ENCODE measurements at regions not wholly inside any gene's neighbourhood (a gene's known extent, or its start where the extent isn't known, plus 50 kb on each side); places are given as distances from the start of the nearest gene placed in this dataset.

DNA sequence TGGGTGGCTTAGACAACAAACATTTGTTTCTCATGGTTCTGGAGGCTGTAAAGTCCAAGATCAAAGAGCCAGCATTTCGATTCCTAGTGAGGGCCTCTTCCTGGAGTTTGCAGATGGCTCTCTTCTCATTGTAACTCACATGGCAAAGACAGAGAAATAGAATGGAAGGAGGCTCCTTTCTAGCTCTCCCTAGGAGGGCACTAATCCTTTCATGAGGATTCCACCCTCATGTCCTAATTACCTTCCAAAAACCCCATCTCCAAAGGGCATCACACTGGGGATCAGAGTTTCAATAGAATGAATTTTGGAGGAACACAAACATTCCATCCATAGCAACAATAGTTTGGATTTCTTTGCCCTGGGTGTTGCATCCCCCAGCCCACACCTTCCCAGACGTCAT, 247.3 kb downstream of the TTLL7 start:
- no peak for DNase-seq (ENCODE audit: extremely low spot score, unreplicated experiment)
- Mint-ChIP-seq H3K4me3 (ENCODE audit: unreplicated experiment) (no peak overlapping the region), H3K27ac (ENCODE audit: unreplicated experiment) (no peak overlapping the region), H3K27me3 (ENCODE audit: unreplicated experiment) (no peaks in the 10 kb centered on the region), H3K36me3 (ENCODE audit: unreplicated experiment) (no peaks in the 10 kb centered on the region), H3K9me3 (ENCODE audit: unreplicated experiment) (peaks cover 3% of the 10 kb centered on the region), H3K4me1 (ENCODE audit: unreplicated experiment) (peaks cover 7% of the 10 kb centered on the region)
- TF ChIP-seq, protein P1, sequence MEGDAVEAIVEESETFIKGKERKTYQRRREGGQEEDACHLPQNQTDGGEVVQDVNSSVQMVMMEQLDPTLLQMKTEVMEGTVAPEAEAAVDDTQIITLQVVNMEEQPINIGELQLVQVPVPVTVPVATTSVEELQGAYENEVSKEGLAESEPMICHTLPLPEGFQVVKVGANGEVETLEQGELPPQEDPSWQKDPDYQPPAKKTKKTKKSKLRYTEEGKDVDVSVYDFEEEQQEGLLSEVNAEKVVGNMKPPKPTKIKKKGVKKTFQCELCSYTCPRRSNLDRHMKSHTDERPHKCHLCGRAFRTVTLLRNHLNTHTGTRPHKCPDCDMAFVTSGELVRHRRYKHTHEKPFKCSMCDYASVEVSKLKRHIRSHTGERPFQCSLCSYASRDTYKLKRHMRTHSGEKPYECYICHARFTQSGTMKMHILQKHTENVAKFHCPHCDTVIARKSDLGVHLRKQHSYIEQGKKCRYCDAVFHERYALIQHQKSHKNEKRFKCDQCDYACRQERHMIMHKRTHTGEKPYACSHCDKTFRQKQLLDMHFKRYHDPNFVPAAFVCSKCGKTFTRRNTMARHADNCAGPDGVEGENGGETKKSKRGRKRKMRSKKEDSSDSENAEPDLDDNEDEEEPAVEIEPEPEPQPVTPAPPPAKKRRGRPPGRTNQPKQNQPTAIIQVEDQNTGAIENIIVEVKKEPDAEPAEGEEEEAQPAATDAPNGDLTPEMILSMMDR (IDR thresholded peaks at IDR 0.05) = no peak

DNA sequence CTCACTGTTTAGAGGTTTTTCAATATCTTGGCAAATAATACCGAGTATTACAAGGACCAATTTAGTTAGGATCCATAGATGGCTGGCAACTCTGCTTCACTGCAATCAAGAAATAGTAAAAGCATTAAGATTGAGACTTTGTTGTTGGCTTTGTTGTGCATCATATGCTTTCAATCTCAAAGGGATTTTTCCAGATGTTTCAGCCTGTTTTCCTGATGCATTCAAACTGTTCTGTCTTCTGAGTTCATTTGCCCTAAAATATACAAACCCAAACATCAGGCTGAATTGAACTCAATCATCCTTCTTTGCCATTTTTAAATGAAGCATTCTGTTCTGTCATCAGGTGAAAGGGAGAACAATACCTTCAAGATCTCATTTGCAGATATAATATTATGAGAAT, 248.7 kb downstream of the TTLL7 start:
- H3K36me3 Mint-ChIP-seq (ENCODE audit: unreplicated experiment) = no peaks in the 10 kb centered on the region
- no peak overlapping the region for H3K27ac Mint-ChIP-seq (ENCODE audit: unreplicated experiment)
- H3K4me3 Mint-ChIP-seq (ENCODE audit: unreplicated experiment) = no peak overlapping the region
- H3K27me3 Mint-ChIP-seq (ENCODE audit: unreplicated experiment) = no peaks in the 10 kb centered on the region
- no peak for DNase-seq (ENCODE audit: extremely low spot score, unreplicated experiment)
- TF ChIP-seq, protein P1 (IDR thresholded peaks at IDR 0.05) = no peak
- H3K4me1 Mint-ChIP-seq (ENCODE audit: unreplicated experiment) = peaks cover 7% of the 10 kb centered on the region
- H3K9me3 Mint-ChIP-seq (ENCODE audit: unreplicated experiment) = peaks cover 3% of the 10 kb centered on the region

DNA sequence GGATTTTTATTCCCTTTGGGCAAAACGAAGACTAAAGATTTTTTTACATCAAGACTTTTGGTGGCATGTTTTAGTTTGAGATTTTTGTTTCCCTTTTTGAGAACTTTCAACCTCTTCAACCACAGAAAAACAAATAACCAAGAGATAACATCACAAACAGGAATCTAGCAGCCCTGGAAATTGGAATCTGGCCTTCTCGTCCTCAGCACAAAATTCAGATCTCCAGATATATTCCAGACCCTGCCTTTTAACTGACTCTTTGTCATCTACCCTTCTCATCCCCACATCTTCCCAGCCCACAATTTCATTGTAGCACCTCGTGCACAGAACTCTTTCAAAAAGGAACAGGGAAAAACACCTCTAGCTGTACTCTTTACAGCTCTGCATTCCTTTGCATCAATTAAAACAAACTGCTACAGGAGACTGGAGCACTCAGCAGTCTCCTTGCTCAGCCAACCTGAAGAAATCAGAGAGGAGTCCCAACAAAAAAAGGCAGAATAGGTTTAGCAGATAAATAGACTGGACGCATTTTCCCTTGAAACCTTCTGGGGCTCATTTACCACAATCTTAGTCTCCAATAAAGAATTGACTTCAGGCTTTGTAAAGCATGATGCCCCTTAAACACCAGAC, 251.0 kb downstream of the TTLL7 start:
- no peak for DNase-seq (ENCODE audit: extremely low spot score, unreplicated experiment)
- no peak overlapping the region for H3K4me3 Mint-ChIP-seq (ENCODE audit: unreplicated experiment)
- TF ChIP-seq, protein P1 (IDR thresholded peaks at IDR 0.05) = no peak
- H3K9me3 Mint-ChIP-seq (ENCODE audit: unreplicated experiment) = peaks cover 3% of the 10 kb centered on the region
- H3K36me3 Mint-ChIP-seq (ENCODE audit: unreplicated experiment) = no peaks in the 10 kb centered on the region
- no peaks in the 10 kb centered on the region for H3K27me3 Mint-ChIP-seq (ENCODE audit: unreplicated experiment)
- peaks cover 7% of the 10 kb centered on the region for H3K4me1 Mint-ChIP-seq (ENCODE audit: unreplicated experiment)
- H3K27ac Mint-ChIP-seq (ENCODE audit: unreplicated experiment) = no peak overlapping the region

DNA sequence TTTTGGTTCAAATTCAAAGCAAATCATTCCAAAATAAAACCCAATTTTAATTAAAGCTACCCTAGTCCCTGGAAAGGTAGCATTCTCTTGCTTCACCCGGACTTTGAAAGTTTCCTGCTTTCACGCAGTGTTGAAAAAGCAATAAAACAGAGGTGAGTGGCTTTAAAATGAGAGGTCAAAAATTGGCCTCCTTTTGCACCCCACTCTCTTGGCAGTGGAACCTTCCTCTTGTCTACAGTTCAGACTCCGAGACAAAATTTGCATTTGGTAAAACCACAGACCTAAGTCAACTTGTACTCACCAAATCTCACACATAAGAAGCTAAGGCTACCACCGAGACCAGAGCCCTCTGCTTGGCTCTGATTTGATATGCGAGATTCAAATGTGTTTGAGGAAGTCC, 252.7 kb downstream of the TTLL7 start:
- TF ChIP-seq, protein P1 (IDR thresholded peaks at IDR 0.05) = no peak
- peaks cover 7% of the 10 kb centered on the region for H3K4me1 Mint-ChIP-seq (ENCODE audit: unreplicated experiment)

DNA sequence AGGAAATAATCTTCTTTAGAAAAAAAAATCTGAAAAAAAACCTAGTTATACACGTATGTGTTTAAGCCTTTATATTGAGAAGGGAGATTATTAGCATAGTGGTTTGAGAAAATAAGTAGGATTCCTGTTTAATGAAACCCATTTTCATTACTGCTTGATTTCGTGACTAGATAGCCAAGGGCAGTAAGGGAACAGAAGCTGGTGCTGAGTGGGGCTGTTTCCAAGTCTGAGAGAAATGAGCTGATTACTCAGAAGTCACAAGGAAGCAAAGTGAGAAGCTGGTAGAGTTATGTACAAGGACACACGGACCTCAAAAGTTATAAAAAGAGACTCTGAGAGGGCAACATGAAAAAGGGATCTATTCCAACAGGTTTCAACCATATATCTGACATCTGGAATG, 256.5 kb downstream of the TTLL7 start:
- Mint-ChIP-seq H3K27ac (ENCODE audit: unreplicated experiment) (no peak overlapping the region), H3K27me3 (ENCODE audit: unreplicated experiment) (no peaks in the 10 kb centered on the region), H3K4me3 (ENCODE audit: unreplicated experiment) (no peak overlapping the region), H3K36me3 (ENCODE audit: unreplicated experiment) (no peaks in the 10 kb centered on the region), H3K9me3 (ENCODE audit: unreplicated experiment) (no peaks in the 10 kb centered on the region), H3K4me1 (ENCODE audit: unreplicated experiment) (no peaks in the 10 kb centered on the region)
- TF ChIP-seq, protein P1 (IDR thresholded peaks at IDR 0.05) = no peak
- DNase-seq (ENCODE audit: extremely low spot score, unreplicated experiment) = no peak

More for the DNA sequence above, 252.7 kb downstream of the TTLL7 start:
- no peaks in the 10 kb centered on the region for H3K9me3 Mint-ChIP-seq (ENCODE audit: unreplicated experiment)
- no peaks in the 10 kb centered on the region for H3K36me3 Mint-ChIP-seq (ENCODE audit: unreplicated experiment)
- H3K4me3 Mint-ChIP-seq (ENCODE audit: unreplicated experiment) = no peak overlapping the region
- no peak for DNase-seq (ENCODE audit: extremely low spot score, unreplicated experiment)
- H3K27ac Mint-ChIP-seq (ENCODE audit: unreplicated experiment) = no peak overlapping the region
- no peaks in the 10 kb centered on the region for H3K27me3 Mint-ChIP-seq (ENCODE audit: unreplicated experiment)

All from osteocyte (in vitro differentiated cells).